ENCODE measurements at regions not wholly inside any gene's neighbourhood (a gene's known extent, or its start where the extent isn't known, plus 50 kb on each side); places are given as distances from the start of the nearest gene placed in this dataset.

DNA sequence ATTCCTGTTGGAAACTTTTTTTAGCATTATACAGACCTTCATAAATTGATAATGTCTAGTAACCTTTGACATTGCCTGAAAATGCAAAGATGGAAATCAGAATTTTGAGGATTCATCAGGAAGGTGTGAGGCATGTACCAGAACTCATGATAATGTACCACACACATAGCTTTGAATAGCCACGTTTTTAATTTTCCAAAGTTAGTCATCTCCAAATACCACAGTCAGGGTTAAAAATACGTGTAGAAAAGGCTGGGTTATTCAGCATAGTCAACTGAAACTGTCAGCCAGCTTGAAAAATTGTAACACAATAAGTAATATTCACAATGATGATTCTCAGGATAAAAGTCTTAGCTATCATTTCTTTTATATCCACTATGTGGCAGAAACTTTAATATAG, 102.0 kb upstream of the THRB start:
- no peak for DNase-seq

- DNase-seq, result no peak
These were observed 104.2 kb upstream of the THRB start for GRCh38 chr3:24598695-24599470.

GRCh38 chr3:24601066-24601939, 106.7 kb upstream of the THRB start:
- no peak for DNase-seq

GRCh38 chr3:24604215-24604614, 109.6 kb upstream of the THRB start:
- no peak for DNase-seq

- DNase-seq, result no peak
These were observed 110.9 kb upstream of the THRB start for GRCh38 chr3:24605511-24606028.

DNA sequence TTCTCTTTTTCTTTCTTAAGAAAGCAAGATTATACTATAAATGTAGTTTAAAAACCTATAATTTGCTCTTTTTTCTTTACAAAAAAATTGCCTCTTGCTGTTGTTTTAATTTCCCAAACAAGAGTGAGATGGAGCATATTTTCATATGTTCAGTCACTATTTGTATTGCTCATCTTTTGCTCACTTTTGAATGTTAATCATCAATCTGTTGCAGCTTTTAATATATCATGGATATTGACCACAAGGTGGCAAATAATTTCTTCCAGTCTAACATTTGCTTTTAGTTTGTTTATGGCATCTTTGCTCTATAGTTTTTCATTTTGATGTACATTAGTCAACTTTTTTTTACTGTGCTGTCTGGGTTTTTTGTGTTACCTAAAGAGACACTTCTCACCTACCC, 112.6 kb upstream of the THRB start:
- DNase-seq, result no peak

DNA sequence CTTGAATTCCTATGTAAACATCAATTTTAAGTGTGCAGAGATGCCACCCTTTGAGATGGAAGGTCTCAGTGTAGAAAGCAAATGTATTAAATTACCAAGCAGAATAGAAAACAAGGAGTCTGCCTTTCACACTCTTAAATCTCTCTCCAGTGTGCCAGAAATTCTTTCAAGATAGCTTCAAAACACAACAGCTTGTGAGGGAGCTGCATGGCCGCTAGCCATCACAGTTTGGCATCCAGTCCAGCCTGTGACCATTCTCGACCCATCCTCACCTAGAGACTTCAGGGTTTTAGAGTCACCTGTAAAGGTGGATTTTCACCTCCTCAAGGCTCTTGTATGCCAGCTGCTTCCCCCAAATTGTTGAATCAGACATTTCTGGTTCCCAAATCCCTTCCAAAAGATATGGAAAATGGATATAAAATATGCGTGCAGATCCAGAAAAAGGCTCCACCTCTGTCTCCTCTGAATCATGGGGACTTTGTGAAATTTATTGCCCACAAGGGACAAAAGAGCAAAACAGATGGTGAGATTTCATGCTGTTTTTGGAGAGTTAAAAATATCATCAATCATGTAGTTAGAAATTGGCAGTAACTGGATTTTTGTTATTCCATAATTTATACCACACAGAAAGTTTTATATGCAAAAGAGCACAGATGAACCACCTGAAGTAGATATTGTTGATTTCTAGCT, 114.2 kb upstream of the THRB start:
- no peak for DNase-seq

GRCh38 chr3:24614359-24614758, 119.7 kb upstream of the THRB start:
- DNase-seq, result no peak

DNA sequence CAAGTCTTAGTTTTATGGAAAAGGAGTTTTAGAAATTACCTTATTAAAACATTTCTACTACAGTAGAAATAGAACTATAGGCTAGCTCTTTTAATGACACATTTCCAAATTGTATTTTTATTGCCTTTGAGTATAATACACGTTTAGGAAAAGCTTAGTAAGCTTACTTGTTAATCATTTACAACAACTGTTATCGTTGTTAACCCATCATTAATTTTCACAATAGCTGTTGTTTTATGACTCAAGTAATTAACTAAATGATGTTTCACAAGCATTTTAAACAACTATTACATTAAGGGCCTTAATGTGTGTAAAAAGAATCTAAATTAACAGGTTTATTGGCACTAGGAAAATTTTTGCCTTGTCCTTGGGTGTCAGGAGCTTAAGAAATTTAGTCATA, 120.5 kb upstream of the THRB start:
- no peak for DNase-seq

DNA sequence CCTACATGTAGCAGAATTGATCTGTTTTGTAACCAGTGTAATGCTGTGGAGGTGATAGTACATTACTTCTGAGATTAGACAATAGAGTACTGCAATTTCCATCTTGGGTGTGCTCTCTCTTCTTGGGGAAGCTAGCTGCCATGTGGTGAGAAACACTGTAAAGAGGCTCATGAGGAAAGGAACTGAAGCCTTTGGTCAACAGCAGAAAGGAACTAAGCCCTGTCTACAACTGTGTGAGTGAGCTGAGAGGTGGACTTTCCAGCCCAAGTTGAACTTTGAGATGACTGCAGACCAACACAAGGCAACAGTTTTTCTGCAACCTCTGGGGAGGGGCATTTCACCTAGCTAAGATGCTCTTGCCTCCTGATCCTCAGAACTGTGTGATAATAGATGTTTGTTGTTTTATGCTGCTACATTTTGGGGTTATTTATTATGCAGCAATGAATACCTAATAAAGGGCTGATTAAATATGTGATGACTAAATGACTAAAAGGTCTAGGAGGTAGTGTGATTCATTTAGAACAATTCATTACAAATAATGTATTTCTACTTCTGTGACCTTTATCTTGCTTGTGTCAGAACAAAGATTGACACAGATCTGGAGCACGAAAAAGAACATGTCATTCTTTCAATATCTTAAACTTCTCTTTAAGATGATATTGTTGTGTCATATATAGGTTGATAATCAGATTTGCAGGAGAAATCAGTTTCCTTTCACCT, 121.6 kb upstream of the THRB start:
- DNase-seq, result no peak

- DNase-seq, result no peak
These were observed 127.5 kb upstream of the THRB start for GRCh38 chr3:24622138-24622537.

GRCh38 chr3:24622696-24623225, 128.1 kb upstream of the THRB start:
- DNase-seq, result no peak

- DNase-seq, result no peak
These were observed 129.0 kb upstream of the THRB start for GRCh38 chr3:24623657-24624056.

- no peak for DNase-seq
These were observed 130.5 kb upstream of the THRB start for GRCh38 chr3:24624938-24625681.

GRCh38 chr3:24628523-24629258, 134.0 kb upstream of the THRB start:
- no peak for DNase-seq

DNA sequence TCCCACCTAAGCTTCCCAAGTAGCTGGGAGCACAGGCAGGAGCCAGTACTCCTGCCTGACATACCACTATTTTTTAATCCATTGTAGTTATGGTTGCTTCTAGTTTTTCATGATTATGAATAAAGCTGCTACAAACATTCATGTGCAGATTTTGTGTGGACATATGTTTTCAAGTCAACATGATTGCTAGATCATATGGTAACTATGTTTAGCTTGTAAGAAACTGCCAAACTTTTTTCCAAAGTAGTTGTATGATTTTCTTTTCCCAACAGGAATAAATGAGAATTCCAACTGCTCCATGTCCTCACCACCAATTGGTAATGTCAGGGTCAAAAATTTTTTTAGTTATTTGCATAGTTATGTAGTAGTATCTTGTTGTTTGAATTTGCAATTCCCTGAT, 136.8 kb upstream of the THRB start:
- DNase-seq, result no peak

- no peak for DNase-seq
These were observed 144.4 kb upstream of the THRB start for GRCh38 chr3:24639061-24639460.

GRCh38 chr3:24639481-24640329, 145.1 kb upstream of the THRB start:
- no peak for DNase-seq

GRCh38 chr3:24640330-24640877, 145.8 kb upstream of the THRB start:
- DNase-seq, result no peak

DNA sequence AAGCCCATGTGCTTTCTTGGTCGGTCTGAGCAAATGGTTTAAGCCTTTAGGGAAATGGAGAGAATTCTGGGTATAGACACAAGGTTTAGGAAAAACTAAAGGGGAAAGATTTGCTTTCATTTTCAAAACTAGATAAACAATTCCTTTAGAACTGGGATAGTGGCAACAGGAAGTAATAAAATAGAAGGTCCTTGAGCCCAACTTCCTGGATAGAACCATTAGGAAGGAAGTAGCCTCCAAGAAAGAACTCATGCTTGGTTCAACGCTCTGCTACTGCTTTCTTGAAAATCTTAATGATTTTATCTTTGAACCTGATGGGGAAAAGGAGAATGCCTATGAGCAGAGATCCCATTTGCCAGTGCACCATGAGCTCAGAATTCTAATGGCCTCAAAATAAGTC, 147.0 kb upstream of the THRB start:
- no peak for DNase-seq

Data from activated effector memory CD4-positive, alpha-beta T cell treated with anti-CD3 and anti-CD28 coated beads, Interleukin-2, amount 50 U/mL, for 16 hours (primary cell).